ENCODE measurements at regions not wholly inside any gene's neighbourhood (a gene's known extent, or its start where the extent isn't known, plus 50 kb on each side); places are given as distances from the start of the nearest gene placed in this dataset.

- DNase-seq, result no peak
Observed at GRCh38 chrX:98646351-98646750, 1762.6 kb downstream of the RPA4 start.

GRCh38 chrX:98654565-98654964 is 1755.5 kb downstream of the PCDH19 start:
- DNase-seq, result no peak

Data from stimulated activated CD4-positive, alpha-beta T cell treated with anti-CD3 and anti-CD28 coated beads, Interleukin-15, amount 100 ng/mL, for 24 hours (primary cell).